ENCODE measurements at regions not wholly inside any gene's neighbourhood (a gene's known extent, or its start where the extent isn't known, plus 50 kb on each side); places are given as distances from the start of the nearest gene placed in this dataset.
"Not testable (repeated sequence)": the region's sequence is repeated elsewhere in the genome, so short reads cannot be mapped to it uniquely, and the experiment has no call there.

GRCh38 chr2:58698620-58699019 is 457.5 kb upstream of the FANCL start:
- FAIRE-seq (no peak), DNase-seq (ENCODE audit: insufficient read length, low spot score) (no peak)
- TF ChIP-seq CTCF (IDR thresholded peaks at IDR 0.05; ENCODE audit: insufficient read depth, missing control alignments), result no peak

GRCh38 chr2:58694114-58694513 is 453.0 kb upstream of the FANCL start:
- DNase-seq (ENCODE audit: insufficient read length, low spot score); FAIRE-seq: not testable (repeated sequence)

GRCh38 chr2:58691041-58691440 is 449.9 kb upstream of the FANCL start:
- not testable (repeated sequence) for FAIRE-seq; DNase-seq (ENCODE audit: insufficient read length, low spot score)

GRCh38 chr2:58688813-58689212 is 447.7 kb upstream of the FANCL start:
- no peak for TF ChIP-seq CTCF (IDR thresholded peaks at IDR 0.05; ENCODE audit: insufficient read depth, missing control alignments)
- DNase-seq (ENCODE audit: insufficient read length, low spot score) (no peak), FAIRE-seq (no peak)

GRCh38 chr2:58686776-58687175 is 445.7 kb upstream of the FANCL start:
- DNase-seq (ENCODE audit: insufficient read length, low spot score) (no peak), FAIRE-seq (no peak)
- no peak for TF ChIP-seq CTCF (IDR thresholded peaks at IDR 0.05; ENCODE audit: insufficient read depth, missing control alignments)

- FAIRE-seq, result no peak
- no peak for DNase-seq (ENCODE audit: insufficient read length, low spot score)
Observed at GRCh38 chr2:58680755-58681310, 439.7 kb upstream of the FANCL start.

GRCh38 chr2:58677748-58678147 is 436.6 kb upstream of the FANCL start:
- no peak for DNase-seq (ENCODE audit: insufficient read length, low spot score)
- FAIRE-seq, result no peak
- TF ChIP-seq CTCF (IDR thresholded peaks at IDR 0.05; ENCODE audit: insufficient read depth, missing control alignments), result no peak

More at GRCh38 chr2:58680755-58681310, 439.7 kb upstream of the FANCL start:
- TF ChIP-seq CTCF (IDR thresholded peaks at IDR 0.05; ENCODE audit: insufficient read depth, missing control alignments), result no peak

GRCh38 chr2:58671675-58672074 is 430.6 kb upstream of the FANCL start:
- no peak for TF ChIP-seq CTCF (IDR thresholded peaks at IDR 0.05; ENCODE audit: insufficient read depth, missing control alignments)
- DNase-seq (ENCODE audit: insufficient read length, low spot score), result no peak
- no peak for FAIRE-seq
